ENCODE measurements at regions not wholly inside any gene's neighbourhood (a gene's known extent, or its start where the extent isn't known, plus 50 kb on each side); places are given as distances from the start of the nearest gene placed in this dataset.

DNA sequence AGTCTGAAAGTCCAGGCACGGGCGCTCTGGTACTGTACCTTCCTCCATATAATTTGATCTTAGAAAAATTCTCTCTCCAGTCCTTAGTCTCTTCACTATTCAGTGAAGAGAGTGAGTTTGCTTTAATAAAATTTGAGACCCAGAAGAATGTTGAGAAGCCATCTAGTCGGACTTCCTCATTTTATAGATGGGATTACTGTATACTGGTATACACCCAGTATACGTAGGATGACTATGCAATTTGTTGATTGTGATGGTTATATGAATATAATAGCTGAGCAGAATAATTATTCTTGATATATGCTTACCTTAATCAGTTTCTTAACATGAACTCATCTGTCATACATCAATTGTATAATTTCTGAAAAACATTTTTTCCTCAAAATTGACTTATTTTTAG, 328.0 kb upstream of the B3GALT2 start:
- Histone ChIP-seq H3K79me2 (ENCODE audit: control insufficient read depth, insufficient read depth, low read length) (no peaks in the 10 kb centered on the region), H3K27ac (ENCODE audit: insufficient read depth, low read depth, low read length) (no peak overlapping the region), H2AFZ (ENCODE audit: low read depth, low read length) (no peak overlapping the region), H3K36me3 (ENCODE audit: control insufficient read depth in 2 of 2, extremely low read depth in 1 of 2, insufficient read depth in 2 of 2, low read length in 2 of 2) (no peaks in the 10 kb centered on the region), H4K20me1 (replicated peaks; ENCODE audit: control insufficient read depth, extremely low read depth, insufficient read depth, low read length) (no peaks in the 10 kb centered on the region), H3K4me1 (ENCODE audit: control insufficient read depth, extremely low read depth, insufficient read depth, low read length) (no peaks in the 10 kb centered on the region), H3K4me3 (replicated peaks in 1 of 3; ENCODE audit: insufficient read depth in 1 of 3, low read depth in 1 of 3, low read length in 3 of 3) (no peak overlapping the region), H3K9me3 (replicated peaks; ENCODE audit: control insufficient read depth, insufficient read depth, low read length) (no peaks in the 10 kb centered on the region), H3K27me3 (ENCODE audit: control insufficient read depth in 2 of 2, insufficient read depth in 2 of 2, low read length in 2 of 2) (no peaks in the 10 kb centered on the region), H3K9ac (replicated peaks; ENCODE audit: extremely low read depth, insufficient read depth, low read length) (no peak overlapping the region), H3K4me2 (ENCODE audit: insufficient read depth, low read length) (no peak overlapping the region), H3K9me1 (replicated peaks; ENCODE audit: control insufficient read depth, extremely low read depth, insufficient read depth, low read length) (no peaks in the 10 kb centered on the region)
- ChIA-PET POLR2A (no interaction called here), CTCF (interaction anchor here (1.3 kb wide), 1 partner anchor 10 kb away, joined by 3 read pairs; no protein-coding TSS in a partner anchor)
- intact Hi-C loops (cut with micrococcal nuclease) (no loop called here), dilution Hi-C loops (cut with MboI; ENCODE audit: extremely low pct_ligation_motif_present, low sequenced_read_pairs) (no loop called here)
- no TSS peak for BruUV-seq (replicated peaks)
- FAIRE-seq (no peak), DNase-seq (ENCODE audit: low read depth, low spot score) (no peak)
- no peak for TF ChIP-seq POLR2A (IDR thresholded peaks at IDR 0.05; ENCODE audit: low read depth, low read length)
- TF ChIP-seq MAX (IDR thresholded peaks at IDR 0.05; ENCODE audit: insufficient read depth, insufficient read length) = no peak
- no peak for TF ChIP-seq EZH2 (IDR thresholded peaks at IDR 0.05; ENCODE audit: borderline replicate concordance, low read depth, low read length, severe bottlenecking)
- no peak for TF ChIP-seq POLR2AphosphoS5 (IDR thresholded peaks at IDR 0.05; ENCODE audit: insufficient read depth, low read depth, low read length)
- TF ChIP-seq FOS (IDR thresholded peaks at IDR 0.05; ENCODE audit: borderline replicate concordance, insufficient read depth, low read length) = no peak
- no peak for TF ChIP-seq GATA2 (IDR thresholded peaks at IDR 0.05; ENCODE audit: insufficient read depth, insufficient read length, low read depth, low read length)
- TF ChIP-seq MYC (IDR thresholded peaks at IDR 0.05; ENCODE audit: low read depth, low read length) = no peak
- TF ChIP-seq, protein P1, sequence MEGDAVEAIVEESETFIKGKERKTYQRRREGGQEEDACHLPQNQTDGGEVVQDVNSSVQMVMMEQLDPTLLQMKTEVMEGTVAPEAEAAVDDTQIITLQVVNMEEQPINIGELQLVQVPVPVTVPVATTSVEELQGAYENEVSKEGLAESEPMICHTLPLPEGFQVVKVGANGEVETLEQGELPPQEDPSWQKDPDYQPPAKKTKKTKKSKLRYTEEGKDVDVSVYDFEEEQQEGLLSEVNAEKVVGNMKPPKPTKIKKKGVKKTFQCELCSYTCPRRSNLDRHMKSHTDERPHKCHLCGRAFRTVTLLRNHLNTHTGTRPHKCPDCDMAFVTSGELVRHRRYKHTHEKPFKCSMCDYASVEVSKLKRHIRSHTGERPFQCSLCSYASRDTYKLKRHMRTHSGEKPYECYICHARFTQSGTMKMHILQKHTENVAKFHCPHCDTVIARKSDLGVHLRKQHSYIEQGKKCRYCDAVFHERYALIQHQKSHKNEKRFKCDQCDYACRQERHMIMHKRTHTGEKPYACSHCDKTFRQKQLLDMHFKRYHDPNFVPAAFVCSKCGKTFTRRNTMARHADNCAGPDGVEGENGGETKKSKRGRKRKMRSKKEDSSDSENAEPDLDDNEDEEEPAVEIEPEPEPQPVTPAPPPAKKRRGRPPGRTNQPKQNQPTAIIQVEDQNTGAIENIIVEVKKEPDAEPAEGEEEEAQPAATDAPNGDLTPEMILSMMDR (IDR thresholded peaks at IDR 0.05; ENCODE audit: extremely low read depth in 1 of 2, insufficient read depth in 1 of 2, low read depth in 1 of 2, low read length in 2 of 2) = no peak
- TF ChIP-seq JUN (IDR thresholded peaks at IDR 0.05; ENCODE audit: borderline replicate concordance, insufficient read depth, insufficient read length, low read depth) = no peak
